CD14-positive monocyte (primary cell): ENCODE measurements at regions not wholly inside any gene's neighbourhood (a gene's known extent, or its start where the extent isn't known, plus 50 kb on each side); places are given as distances from the start of the nearest gene placed in this dataset.

Experiments used
- DNase-seq, 3 donors: peaks; one replicate each; pipeline ENCODE4 v3.0.0-alpha.2; 2011 to 2022
- H2AFZ ChIP-seq: 2 replicates; pipeline ENCODE4 v1.6.0; 2012; ENCODE audit warnings: mild to moderate bottlenecking, low read depth, low read length, inconsistent platforms; ENCODE audit not compliant: insufficient read depth, poor library complexity, severe bottlenecking
- H3K27ac ChIP-seq, 2 donors: 1 replicate in 1 of 2; 2 replicates in 1 of 2; pipeline ENCODE4 v1.5.1; 2012 to 2013; ENCODE audit warnings: low read length in 2 of 2, control low read depth in 1 of 2, inconsistent platforms in 1 of 2, low read depth in 1 of 2, mild to moderate bottlenecking in 1 of 2
- H3K27me3 ChIP-seq, 2 donors: one replicate each; pipeline versions ENCODE4 v1.6.0 to v1.6.1; 2011 to 2013; ENCODE audit warnings: low read length in 2 of 2; ENCODE audit not compliant: control insufficient read depth in 2 of 2, insufficient read depth in 2 of 2
- H3K36me3 ChIP-seq, 2 donors: replicated peaks in 1 of 2; 1 replicate in 1 of 2; 2 replicates in 1 of 2; pipeline versions ENCODE4 v1.5.1 to v1.6.1; 2012 to 2013; ENCODE audit warnings: low read length in 2 of 2, control low read depth in 1 of 2, inconsistent platforms in 1 of 2, mild to moderate bottlenecking in 1 of 2; ENCODE audit not compliant: insufficient read depth in 2 of 2, control insufficient read depth in 1 of 2
- H3K4me1 ChIP-seq, 2 donors: 1 replicate in 1 of 2; 2 replicates in 1 of 2; pipeline versions ENCODE4 v1.5.1 to v1.6.1; 2012 to 2013; ENCODE audit warnings: low read length in 2 of 2, control low read depth in 1 of 2, inconsistent platforms in 1 of 2, mild to moderate bottlenecking in 1 of 2, moderate library complexity in 1 of 2; ENCODE audit not compliant: insufficient read depth in 2 of 2, control insufficient read depth in 1 of 2
- H3K4me2 ChIP-seq: replicated peaks from 2 replicates; pipeline ENCODE3; 2012; ENCODE audit warnings: low read length, moderate library complexity, mild to moderate bottlenecking; ENCODE audit not compliant: poor library complexity, severe bottlenecking; ENCODE audit errors: extremely low read depth
- H3K4me3 ChIP-seq, 3 experiments: fragments of 200-600 bp in 1 of 3; sonication (generic) in 1 of 3; replicated peaks in 1 of 3; 1 replicate in 2 of 3; 2 replicates in 1 of 3; pipeline ENCODE4 v1.5.1; 2011 to 2013; ENCODE audit warnings: low read length in 3 of 3, mild to moderate bottlenecking in 3 of 3, control low read depth in 2 of 3, low read depth in 2 of 3, inconsistent platforms in 1 of 3, moderate library complexity in 1 of 3
- H3K79me2 ChIP-seq: 2 replicates; pipeline ENCODE4 v1.6.0; 2012; ENCODE audit warnings: mild to moderate bottlenecking, control low read depth, inconsistent platforms, low read length, moderate library complexity; ENCODE audit not compliant: insufficient read depth
- H3K9ac ChIP-seq: 2 replicates; pipeline ENCODE4 v1.6.0; 2017; ENCODE audit warnings: low read length, mild to moderate bottlenecking; ENCODE audit not compliant: insufficient read depth, poor library complexity, severe bottlenecking
- H3K9me3 ChIP-seq, 2 donors: replicated peaks in 1 of 2; 1 replicate in 1 of 2; 2 replicates in 1 of 2; pipeline versions ENCODE4 v1.5.1 to v1.6.1; 2012 to 2013; ENCODE audit warnings: low read length in 2 of 2, control low read depth in 1 of 2; ENCODE audit not compliant: control insufficient read depth in 1 of 2, insufficient read depth in 1 of 2
- H4K20me1 ChIP-seq: 2 replicates; pipeline ENCODE4 v1.6.0; 2012; ENCODE audit warnings: mild to moderate bottlenecking, low read length, control low read depth, moderate library complexity; ENCODE audit not compliant: insufficient read depth
- H3K27ac Mint-ChIP-seq, 7 donors: one replicate each; pipeline ENCODE4 v1.8.0; 2020; ENCODE audit warnings: mild to moderate bottlenecking in 7 of 7, mixed read lengths in 7 of 7, moderate library complexity in 6 of 7, inconsistent platforms in 2 of 7
- H3K27me3 Mint-ChIP-seq, 3 donors: one replicate each; pipeline ENCODE4 v1.8.0; 2021 to 2022; ENCODE audit warnings: low read depth in 3 of 3, mild to moderate bottlenecking in 3 of 3, mixed read lengths in 3 of 3, moderate library complexity in 3 of 3, inconsistent platforms in 1 of 3
- H3K36me3 Mint-ChIP-seq, 2 donors: one replicate each; pipeline ENCODE4 v1.8.0; 2020; ENCODE audit warnings: mixed read lengths in 2 of 2, inconsistent platforms in 1 of 2, mild to moderate bottlenecking in 1 of 2
- H3K4me1 Mint-ChIP-seq: one replicate; pipeline ENCODE4 v1.8.0; 2020; ENCODE audit warnings: mild to moderate bottlenecking, mixed read lengths
- H3K4me3 Mint-ChIP-seq, 2 donors: one replicate each; pipeline ENCODE4 v1.8.0; 2020; ENCODE audit warnings: mild to moderate bottlenecking in 2 of 2, mixed read lengths in 2 of 2, moderate library complexity in 1 of 2
- H3K9me3 Mint-ChIP-seq, 7 donors: one replicate each; pipeline ENCODE4 v1.8.0; 2020 to 2022; ENCODE audit warnings: mixed read lengths in 7 of 7, mild to moderate bottlenecking in 6 of 7, moderate library complexity in 6 of 7, inconsistent platforms in 2 of 7
- CTCF ChIP-seq: fragments of 200-600 bp; IDR thresholded peaks from one replicate; pipeline ENCODE4 v1.8.0; 2022; ENCODE audit warnings: antibody characterized with exemption, mild to moderate bottlenecking
- whole genome bisulfite sequencing: methylation state at CpG from one replicate; pipeline ENCODE4 v1.1.5; 2013; ENCODE audit warnings: missing lambda C conversion rate; ENCODE audit not compliant: insufficient coverage; 5-methylcytosine and 5-hydroxymethylcytosine counted together
- intact Hi-C, 2 donors: fragments of 100-400 bp; cut with micrococcal nuclease; formaldehyde crosslinking; loops; one replicate each; pipeline versions ENCODE4 v1.15.0 to v1.15.1; 2023

DNA sequence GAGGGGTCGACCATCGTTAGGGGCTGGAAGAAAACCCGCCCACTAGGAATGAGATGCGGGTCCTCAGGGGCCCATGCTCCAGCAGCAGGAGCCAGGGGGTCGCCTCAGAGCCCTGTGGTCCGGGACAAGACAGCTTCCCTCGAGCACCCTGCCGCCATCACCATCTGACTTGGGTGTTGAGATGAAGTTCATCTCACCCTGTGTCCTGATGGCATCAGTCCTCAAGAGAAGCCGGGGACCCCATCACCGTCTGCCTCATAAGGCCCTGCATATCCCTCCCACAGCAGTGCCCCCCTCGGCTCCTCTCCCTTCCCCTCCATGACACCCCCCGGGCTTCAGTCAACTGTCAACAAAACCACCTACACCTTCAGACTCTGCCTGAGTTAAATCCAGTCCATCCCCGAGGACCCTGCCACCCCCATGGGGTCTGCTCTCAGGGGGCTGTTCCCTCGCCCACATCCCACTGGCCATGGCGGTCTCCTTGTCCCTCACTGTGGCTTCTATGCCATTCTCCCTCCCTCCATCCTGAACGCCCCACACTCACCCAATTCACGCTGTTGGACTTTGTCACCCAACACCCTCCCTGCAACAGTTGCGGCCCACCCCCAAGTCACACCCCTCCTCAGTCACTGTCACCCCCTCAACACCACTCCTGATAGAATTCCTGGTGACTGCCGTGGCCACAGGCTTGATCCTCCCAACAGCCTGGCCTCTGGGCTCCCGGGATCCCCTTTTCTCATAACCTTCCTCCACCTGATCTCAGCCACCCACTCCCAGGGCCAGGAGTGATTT is 87.7 kb upstream of the RTL6 start:
- TF ChIP-seq CTCF: no peak
- H3K4me1 ChIP-seq: peaks cover 7 to 10% of the 10 kb centered on the region in 2 donors
- no peak overlapping the region for H3K27ac ChIP-seq
- Mint-ChIP-seq H3K27ac (peak overlapping the region in 2 of 7 donors; percentile 9 to 11), H3K4me1 (peaks cover 16% of the 10 kb centered on the region), H3K9me3 (peaks cover 2 to 8% (median 3%) of the 10 kb centered on the region in 7 donors), H3K36me3 (no peaks in the 10 kb centered on the region), H3K27me3 (peaks cover 19 to 36% (median 28%) of the 10 kb centered on the region in 3 donors), H3K4me3 (peak overlapping the region in 1 of 2 donors; percentile 55)
- no peak for DNase-seq
- H3K4me2 ChIP-seq: no peak overlapping the region
- no peaks in the 10 kb centered on the region for H4K20me1 ChIP-seq
- no peak overlapping the region for H2AFZ ChIP-seq
- H3K9ac ChIP-seq: no peak overlapping the region
- H3K27me3 ChIP-seq: peaks cover 0 to 23% of the 10 kb centered on the region in 2 donors
- intact Hi-C loops: no loop called here
- H3K79me2 ChIP-seq: no peaks in the 10 kb centered on the region
- no peaks in the 10 kb centered on the region for H3K36me3 ChIP-seq
- 92% methylated on average over 13 of the region's 20 CpGs for WGBS
- H3K9me3 ChIP-seq: no peaks in the 10 kb centered on the region
- no peak overlapping the region for H3K4me3 ChIP-seq

DNA sequence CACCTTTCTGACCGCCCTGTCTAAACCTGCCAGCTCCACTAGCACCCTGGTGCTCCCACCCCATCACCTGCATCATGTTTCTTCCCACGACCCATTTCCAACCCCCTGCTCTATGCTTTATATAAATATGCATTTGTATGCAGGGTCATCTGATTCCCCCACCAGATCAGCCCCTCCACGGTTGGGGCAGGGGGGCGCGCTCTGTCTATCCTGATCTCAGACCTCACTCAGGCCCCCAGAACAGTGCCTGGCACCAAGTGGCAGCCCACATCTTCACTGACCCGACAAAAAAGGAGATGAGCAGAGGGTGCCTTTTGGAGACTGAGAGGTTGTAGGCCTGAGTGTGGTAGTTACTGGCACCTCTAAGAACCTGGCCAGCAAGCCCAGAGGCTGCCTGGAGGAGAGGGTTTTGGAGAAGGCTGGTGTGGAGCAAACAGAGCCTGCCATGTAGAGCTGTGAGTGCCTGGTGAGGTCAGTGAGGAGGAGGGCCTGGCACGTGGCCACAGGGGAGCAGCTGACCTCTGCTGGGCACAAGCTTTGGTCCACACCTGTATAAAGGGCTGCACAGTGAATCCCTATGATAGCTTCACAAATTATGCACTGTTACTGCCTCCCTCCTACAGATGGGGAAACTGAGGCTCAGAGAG is 86.3 kb upstream of the RTL6 start:
- H3K9ac ChIP-seq: no peak overlapping the region
- H3K4me2 ChIP-seq: no peak overlapping the region
- intact Hi-C loops: no loop called here
- 100% methylated on average over 1 of the region's 7 CpGs for WGBS
- peaks cover 7 to 10% of the 10 kb centered on the region in 2 donors for H3K4me1 ChIP-seq
- H3K4me3 ChIP-seq: no peak overlapping the region
- Mint-ChIP-seq H3K9me3 (peaks cover 1 to 3% (median 2%) of the 10 kb centered on the region in 7 donors), H3K36me3 (no peaks in the 10 kb centered on the region), H3K27ac (peak overlapping the region in 1 of 7 donors; percentile 51), H3K27me3 (peaks cover 19 to 39% (median 28%) of the 10 kb centered on the region in 3 donors), H3K4me3 (peak overlapping the region in 1 of 2 donors; percentile 28), H3K4me1 (peaks cover 16% of the 10 kb centered on the region)
- no peaks in the 10 kb centered on the region for H3K9me3 ChIP-seq
- no peaks in the 10 kb centered on the region for H3K79me2 ChIP-seq
- H4K20me1 ChIP-seq: no peaks in the 10 kb centered on the region
- DNase-seq: no peak
- no peak for TF ChIP-seq CTCF
- H3K36me3 ChIP-seq: no peaks in the 10 kb centered on the region
- H3K27ac ChIP-seq: no peak overlapping the region
- peaks cover 0 to 23% of the 10 kb centered on the region in 2 donors for H3K27me3 ChIP-seq
- H2AFZ ChIP-seq: no peak overlapping the region
